ENCODE measurements at regions not wholly inside any gene's neighbourhood (a gene's known extent, or its start where the extent isn't known, plus 50 kb on each side); places are given as distances from the start of the nearest gene placed in this dataset.
"Not testable (repeated sequence)": the region's sequence is repeated elsewhere in the genome, so short reads cannot be mapped to it uniquely, and the experiment has no call there.

DNA sequence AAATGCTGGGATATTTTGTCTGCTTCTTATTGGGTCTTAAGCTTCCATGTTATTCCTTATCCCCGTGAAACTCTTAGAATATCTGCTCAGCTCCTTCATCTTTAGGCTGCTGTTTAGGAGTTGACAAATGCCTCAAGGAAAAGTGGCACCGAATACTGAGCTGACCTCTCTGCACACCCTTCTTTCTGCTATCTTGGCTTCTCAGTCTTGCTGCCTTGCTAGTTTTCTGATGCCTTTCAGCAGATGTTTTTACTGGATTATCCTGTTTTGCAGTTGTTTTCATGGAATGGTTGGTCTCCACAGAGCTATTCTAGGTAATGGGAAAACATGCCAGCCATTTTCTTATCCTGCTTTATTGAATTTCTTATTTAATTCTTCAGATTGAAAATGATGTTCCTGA is 86.3 kb downstream of the GYPE start:
- DNase-seq (ENCODE audit: low read depth, low spot score), result no peak

- not testable (repeated sequence) for DNase-seq (ENCODE audit: low read depth, low spot score)
Observed at GRCh38 chr4:143817866-143818265, 87.5 kb downstream of the GYPE start.

DNA sequence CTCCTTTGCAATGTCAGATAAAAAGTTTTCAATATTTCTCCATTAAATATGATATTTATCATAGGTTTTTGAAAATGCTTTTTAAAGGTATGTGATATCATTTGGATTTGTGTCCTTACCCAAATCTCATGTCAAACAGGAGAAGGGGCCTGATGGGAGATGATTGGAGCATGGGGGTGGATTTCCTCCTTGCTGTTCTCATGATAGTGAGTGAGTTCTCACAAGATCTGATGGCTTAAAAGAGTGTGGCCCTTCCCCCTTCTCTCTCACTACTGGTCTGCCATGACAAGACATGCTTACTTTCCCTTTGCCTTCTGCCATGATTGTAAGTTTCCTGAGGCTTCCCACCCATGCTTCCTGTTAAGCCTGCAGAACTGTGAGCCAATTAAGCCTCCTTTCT is 90.0 kb downstream of the GYPE start:
- not testable (repeated sequence) for DNase-seq (ENCODE audit: low read depth, low spot score)

DNA sequence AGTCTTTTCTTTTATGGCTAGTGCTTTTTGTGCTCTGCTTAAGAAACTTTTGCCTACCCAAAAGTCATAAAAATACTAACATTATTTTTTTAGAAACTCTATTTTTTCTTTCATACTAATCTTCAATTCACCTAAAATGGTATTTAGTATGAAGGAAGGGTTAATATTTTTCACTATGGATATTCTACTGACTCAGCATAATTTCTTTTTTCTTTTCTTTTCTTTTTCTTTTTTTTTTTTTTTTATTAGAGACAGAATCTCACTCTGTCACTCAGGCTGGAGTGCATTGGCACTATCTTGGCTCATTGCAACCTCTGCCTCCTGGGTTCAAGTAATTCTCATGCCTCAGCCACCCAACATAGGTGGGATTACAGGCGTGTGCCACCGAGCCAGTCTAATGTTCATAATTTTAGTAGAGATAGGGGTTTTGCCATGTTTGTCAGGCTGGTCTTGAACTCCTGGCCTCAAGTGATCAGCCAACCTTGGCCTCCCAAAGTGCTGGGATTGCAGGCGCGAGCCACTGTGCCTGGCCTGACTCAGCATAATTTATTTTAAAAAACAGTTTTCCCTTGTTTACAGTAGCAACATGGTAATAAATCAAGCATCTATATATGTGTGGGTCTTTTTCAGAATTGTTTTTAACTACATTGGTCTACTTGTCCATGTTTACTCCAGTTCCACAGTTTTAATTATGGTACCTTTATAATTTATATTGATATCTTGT is 91.8 kb downstream of the GYPE start:
- not testable (repeated sequence) for DNase-seq (ENCODE audit: low read depth, low spot score)

DNA sequence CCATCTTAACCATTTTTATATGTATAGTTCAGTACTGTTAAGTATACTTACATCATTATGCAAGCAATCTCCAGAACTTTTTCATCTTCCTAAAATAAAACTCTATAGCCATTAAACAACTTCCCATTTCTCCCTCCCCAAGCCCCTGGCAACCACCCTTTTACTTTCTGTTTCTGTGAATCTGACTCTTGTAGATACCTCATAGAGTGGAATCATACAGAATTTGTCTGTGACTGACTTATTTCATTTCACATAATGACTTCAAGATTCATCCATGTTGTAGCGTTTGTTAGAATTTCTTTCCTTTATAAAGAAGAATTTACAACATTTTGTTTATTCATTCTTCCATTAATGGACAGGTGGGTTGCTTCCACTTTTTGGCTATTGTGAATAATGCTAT is 91.2 kb upstream of the FREM3 start:
- DNase-seq (ENCODE audit: low read depth, low spot score), result not testable (repeated sequence)

DNA sequence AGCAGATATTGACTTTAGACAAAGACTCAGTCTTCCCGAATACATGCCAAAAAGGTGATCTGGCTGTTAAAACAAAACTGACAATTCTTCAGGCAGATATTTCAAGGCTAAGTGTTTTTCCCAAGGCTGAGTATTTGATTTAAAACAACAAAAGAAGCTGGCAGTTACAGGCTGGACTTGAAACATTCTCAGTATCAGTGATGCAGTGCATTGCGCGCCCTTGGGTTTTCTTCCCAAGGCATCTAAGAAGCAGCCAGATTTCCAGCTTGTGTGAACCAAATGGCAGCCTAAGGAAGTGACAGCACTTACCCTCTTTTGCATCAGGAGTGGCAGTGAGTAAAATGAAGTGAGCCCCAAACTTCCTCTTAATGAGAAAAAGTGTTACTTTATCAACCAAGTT is 90.0 kb upstream of the FREM3 start:
- not testable (repeated sequence) for DNase-seq (ENCODE audit: low read depth, low spot score)

- DNase-seq (ENCODE audit: low read depth, low spot score), result not testable (repeated sequence)
Observed at GRCh38 chr4:143789618-143790017, 89.1 kb upstream of the FREM3 start.

DNA sequence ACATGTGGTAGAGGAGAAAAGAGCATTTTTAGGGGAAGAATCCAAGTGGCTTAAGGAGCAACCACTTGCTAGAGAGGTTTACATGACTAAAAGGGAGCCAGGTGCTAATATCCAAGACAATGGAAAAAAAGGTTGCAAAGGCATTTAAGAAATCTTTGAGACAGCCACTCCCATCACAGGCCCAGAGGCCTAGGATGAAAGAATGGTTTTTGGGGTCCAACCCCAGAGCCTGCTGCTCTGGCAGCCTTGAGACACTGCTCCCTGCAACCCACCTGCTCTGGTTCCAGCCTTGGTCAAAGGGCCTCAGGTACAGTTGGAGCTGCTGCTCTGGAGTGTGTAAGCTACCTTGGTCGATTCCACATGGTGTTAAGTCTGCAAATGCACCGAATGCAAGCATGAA is 84.1 kb upstream of the FREM3 start:
- no peak for DNase-seq (ENCODE audit: low read depth, low spot score)

GRCh38 chr4:143782521-143782920 is 82.0 kb upstream of the FREM3 start:
- no peak for DNase-seq (ENCODE audit: low read depth, low spot score)

- DNase-seq (ENCODE audit: low read depth, low spot score), result peak; percentile 46
Observed at GRCh38 chr4:143773998-143774895, 73.8 kb upstream of the FREM3 start.

DNA sequence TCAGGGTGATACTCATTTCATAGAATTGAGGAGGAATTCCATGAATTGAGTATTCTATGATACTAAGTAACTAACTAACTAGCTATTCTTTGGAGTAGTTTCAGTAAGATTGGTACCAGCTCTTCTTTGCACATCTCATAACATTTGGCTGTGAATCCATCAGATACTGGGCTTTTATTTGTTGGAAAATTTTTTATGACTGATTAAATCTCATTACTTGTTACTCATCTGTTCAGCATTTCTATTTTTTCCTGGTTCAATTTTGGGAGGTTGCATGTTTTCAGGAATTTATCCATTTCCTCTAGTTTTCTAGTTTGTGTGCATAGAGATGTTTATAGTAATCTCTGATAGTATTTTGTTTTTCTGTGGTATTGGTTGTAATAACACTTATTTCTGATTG is 70.8 kb upstream of the FREM3 start:
- no peak for DNase-seq (ENCODE audit: low read depth, low spot score)

- peak; percentile 70 for DNase-seq (ENCODE audit: low read depth, low spot score)
Observed at GRCh38 chr4:143768007-143768591, 67.6 kb upstream of the FREM3 start.

DNA sequence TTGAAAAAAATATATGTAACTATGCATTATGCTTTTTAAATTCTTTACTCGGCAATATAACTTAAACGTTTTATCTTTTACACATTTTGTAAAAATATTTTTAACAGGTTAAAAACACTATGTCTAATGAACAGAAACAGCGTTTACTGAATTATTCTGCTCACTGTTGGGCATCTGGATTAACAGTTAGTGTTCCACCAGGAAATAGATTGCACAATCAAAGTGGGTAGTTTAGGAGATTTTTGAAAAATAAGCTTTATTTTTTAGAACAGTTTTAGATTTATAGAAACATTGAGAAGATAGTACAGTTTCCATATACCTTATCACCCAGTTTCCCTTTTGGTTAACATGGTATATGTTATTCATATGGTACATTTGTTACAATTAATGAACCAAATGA is 63.1 kb upstream of the FREM3 start:
- DNase-seq (ENCODE audit: low read depth, low spot score), result no peak

- no peak for DNase-seq (ENCODE audit: low read depth, low spot score)
Observed at GRCh38 chr4:143762511-143762910, 62.0 kb upstream of the FREM3 start.
